LNCaP clone FGC (cell line): ENCODE measurements at regions not wholly inside any gene's neighbourhood (a gene's known extent, or its start where the extent isn't known, plus 50 kb on each side); places are given as distances from the start of the nearest gene placed in this dataset.
"Not testable (repeated sequence)": the region's sequence is repeated elsewhere in the genome, so short reads cannot be mapped to it uniquely, and the experiment has no call there.

ENCODE experiments used
- DNase-seq: peaks from one replicate; pipeline ENCODE4 v3.0.0-alpha.2; 2011; ENCODE audit warnings: low read depth
- H3K4me3 ChIP-seq: 2 replicates; pipeline ENCODE4 v1.5.1; 2011; ENCODE audit warnings: mild to moderate bottlenecking, low read depth, low read length, control low read depth
- TF ChIP-seq, protein P1 (sequence below): IDR thresholded peaks from 2 replicates; pipeline ENCODE4 v1.5.1; 2012; ENCODE audit warnings: mild to moderate bottlenecking; ENCODE audit not compliant: control insufficient read depth, insufficient read depth; ENCODE audit errors: extremely low read depth

DNA sequence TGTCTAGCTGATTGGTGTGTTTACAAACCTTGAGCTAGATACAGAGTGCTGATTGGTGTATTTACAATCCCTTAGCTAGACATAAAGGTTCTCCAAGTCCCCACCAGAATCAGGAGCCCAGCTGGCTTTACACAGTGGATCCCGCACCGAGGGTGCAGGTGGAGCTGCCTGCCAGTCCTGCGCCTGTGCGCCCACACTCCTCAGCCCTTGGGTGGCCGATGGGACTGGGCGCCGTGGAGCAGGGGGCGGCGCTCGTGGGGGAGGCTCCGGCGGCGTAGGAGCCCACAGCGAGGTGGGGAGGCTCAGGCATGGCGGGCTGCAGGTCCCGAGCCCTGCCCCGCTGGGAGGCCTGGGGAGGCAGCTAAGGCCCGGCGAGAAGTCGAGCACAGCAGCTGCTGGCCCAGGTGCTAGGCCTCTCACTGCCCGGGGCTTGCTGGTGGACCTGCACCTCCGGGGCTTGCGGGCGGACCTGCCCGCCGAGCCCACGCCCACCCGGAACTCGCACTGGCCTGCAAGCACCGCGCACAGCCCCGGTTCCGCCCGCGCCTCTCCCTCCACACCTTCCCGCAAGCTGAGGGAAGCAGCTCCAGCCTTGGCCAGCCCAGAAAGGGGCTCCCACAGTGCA is 51.0 kb upstream of the CDYL start:
- DNase-seq, H3K4me3 ChIP-seq: not testable (repeated sequence)

DNA sequence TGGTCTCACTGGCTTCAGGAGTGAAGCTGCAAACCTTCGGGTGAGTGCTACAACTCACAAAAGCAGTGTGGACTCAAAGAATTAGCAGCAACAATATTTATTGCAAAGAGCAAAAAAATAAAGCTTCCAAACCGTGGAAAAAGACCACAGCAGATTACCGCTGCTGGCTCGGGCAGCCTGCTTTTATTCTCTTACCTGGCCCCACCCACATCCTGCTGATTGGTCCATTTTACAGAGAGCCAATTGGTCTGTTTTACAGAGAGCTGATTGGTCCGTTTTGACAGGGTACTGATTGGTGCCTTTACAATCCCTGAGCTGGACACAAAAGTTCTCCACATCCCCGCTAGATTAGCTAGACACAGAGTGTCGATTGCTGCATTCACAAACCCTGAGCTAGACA is 51.5 kb upstream of the CDYL start:
- H3K4me3 ChIP-seq: not testable (repeated sequence)

DNA sequence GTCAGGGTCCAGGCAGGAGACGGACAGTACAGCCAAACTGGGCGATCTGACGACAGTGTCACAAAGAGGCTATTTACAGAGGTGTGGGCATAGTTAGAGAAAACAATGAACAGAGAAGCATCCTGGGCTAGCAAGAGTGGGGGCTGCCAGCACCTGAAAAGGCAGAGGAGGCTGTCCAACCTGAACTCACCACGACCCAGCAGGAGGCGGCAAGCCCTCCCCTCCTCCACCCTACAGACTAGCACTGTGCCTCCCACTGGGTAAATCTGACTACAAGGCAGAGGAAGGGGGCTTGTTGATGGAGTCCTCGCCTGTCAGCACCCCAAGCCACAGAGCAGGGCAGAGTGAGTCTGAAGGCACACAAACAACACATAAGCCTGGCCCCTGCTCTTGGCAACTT is 52.8 kb upstream of the CDYL start:
- no peak overlapping the region for H3K4me3 ChIP-seq
- TF ChIP-seq, protein P1, sequence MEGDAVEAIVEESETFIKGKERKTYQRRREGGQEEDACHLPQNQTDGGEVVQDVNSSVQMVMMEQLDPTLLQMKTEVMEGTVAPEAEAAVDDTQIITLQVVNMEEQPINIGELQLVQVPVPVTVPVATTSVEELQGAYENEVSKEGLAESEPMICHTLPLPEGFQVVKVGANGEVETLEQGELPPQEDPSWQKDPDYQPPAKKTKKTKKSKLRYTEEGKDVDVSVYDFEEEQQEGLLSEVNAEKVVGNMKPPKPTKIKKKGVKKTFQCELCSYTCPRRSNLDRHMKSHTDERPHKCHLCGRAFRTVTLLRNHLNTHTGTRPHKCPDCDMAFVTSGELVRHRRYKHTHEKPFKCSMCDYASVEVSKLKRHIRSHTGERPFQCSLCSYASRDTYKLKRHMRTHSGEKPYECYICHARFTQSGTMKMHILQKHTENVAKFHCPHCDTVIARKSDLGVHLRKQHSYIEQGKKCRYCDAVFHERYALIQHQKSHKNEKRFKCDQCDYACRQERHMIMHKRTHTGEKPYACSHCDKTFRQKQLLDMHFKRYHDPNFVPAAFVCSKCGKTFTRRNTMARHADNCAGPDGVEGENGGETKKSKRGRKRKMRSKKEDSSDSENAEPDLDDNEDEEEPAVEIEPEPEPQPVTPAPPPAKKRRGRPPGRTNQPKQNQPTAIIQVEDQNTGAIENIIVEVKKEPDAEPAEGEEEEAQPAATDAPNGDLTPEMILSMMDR: no peak
- DNase-seq: no peak

More for the DNA sequence above, 51.5 kb upstream of the CDYL start:
- DNase-seq: not testable (repeated sequence)

DNA sequence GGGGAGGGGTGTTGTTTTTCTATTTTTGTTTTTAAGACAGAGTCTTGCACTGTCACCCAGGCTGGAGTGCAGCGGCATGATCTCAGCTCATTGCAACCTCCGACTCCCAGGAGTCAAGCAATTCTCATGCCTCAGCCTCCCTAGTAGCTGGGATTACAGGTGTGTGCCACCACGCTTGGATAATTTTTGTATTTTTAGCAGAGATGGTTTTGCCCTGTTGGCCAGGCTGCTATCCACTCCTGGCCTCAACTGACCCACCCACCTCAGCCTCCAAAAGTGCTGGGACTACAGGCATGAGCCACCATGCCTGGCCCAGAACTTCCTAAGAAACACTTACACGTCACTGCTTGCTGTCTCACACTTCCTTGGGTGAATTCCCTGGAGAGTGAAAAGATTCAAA is 54.8 kb upstream of the CDYL start:
- DNase-seq, H3K4me3 ChIP-seq: not testable (repeated sequence)

DNA sequence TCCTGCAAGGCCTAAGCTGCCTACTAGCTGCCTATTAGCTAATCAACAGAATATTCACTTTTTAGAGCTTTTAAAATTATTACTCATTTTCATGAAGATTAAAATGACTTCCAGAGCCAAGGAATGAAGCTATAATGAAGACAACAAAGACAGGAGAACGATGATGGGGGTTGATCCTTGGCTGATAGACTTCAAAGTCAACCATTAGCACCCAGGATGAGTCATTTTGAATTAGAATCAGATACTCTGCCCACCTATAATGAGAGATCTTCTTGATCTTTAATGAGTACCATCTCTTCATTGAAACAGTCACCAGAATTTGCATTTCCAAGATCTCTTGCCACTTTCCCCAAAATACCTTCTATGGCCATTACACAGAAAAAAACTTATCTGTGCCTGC is 56.7 kb upstream of the CDYL start:
- no peak for DNase-seq
- TF ChIP-seq, protein P1: no peak
- H3K4me3 ChIP-seq: no peak overlapping the region

DNA sequence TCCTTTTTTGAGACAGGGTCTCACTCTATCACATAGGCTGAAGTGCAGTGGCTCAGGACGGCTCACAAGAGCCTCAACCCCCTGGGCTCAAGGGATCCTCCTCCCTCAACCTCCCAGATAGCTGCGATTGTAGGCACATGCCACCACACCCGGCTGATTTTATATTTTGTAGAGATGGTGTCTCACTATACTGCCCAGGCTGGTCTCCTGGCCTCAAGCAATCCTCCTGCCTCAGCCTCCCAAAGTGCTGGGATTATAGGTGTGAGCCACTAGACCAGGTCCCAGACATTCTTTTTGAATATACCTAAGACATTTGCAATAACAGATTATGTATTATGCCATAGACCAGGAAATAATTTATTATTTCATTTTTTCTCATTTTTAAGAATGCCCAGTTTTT is 58.3 kb upstream of the CDYL start:
- no peak overlapping the region for H3K4me3 ChIP-seq
- TF ChIP-seq, protein P1: no peak
- DNase-seq: no peak

DNA sequence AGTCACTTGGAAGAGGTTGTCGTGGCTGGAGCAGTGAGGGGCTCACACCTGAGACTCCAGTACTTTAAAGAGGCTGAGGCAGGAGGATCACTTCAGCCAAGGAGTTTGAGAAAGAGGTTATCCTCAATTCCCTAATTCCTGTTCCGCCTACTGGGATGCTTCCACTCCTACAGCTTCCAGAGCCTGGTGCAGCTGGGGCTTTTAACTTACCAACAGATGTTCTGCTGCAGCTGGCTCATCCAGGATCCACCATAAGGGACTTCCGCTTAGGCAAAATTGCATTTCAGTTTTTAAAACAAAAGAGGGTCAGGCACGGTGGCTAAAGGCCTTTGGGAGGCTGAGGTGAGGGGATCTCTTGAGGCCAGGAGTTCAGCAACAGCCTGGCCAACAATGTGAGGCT is 59.1 kb upstream of the CDYL start:
- TF ChIP-seq, protein P1: no peak
- H3K4me3 ChIP-seq: no peak overlapping the region
- DNase-seq: no peak

DNA sequence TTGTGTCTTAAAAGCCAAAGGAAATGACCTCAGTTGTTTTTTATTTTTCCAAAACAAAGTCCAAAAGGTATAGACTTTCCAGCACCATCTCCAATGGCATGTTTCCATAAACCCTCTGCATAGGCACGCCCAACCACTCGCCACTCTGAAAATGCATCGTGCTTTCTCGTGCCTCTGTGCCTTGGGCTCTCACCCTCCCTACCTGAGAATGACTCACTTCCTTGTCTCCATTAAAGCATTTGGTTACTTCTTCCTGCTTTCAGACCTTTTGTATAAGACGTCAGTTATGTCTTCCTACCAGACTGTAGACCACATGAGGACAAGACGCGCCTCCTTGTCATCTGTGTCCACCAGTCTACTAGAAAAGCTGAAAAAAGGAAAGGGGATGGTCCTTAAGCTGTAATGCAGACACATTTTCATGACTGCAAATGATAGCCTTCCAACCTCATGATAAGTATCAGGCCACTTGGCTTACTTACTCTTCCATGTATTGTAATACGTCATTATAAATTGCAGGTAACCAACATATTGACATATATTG is 61.2 kb upstream of the CDYL start:
- no peak overlapping the region for H3K4me3 ChIP-seq
- TF ChIP-seq, protein P1: no peak
- DNase-seq: no peak
